Coronary artery (tissue), 2 donors: ENCODE measurements at regions not wholly inside any gene's neighbourhood (a gene's known extent, or its start where the extent isn't known, plus 50 kb on each side); places are given as distances from the start of the nearest gene placed in this dataset.
"Not testable (repeated sequence)": the region's sequence is repeated elsewhere in the genome, so short reads cannot be mapped to it uniquely, and the experiment has no call there.

ENCODE experiments used
- DNase-seq: peaks from one replicate; pipeline ENCODE4 v3.0.0-alpha.2; 2017; ENCODE audit warnings: low spot score
- H3K27ac ChIP-seq, 2 donors: fragments of 200-600 bp; sonication (generic); one replicate each; pipeline ENCODE4 v1.5.1; 2016 to 2019
- H3K4me3 ChIP-seq: fragments of 200-600 bp; sonication (generic); 2 replicates; pipeline ENCODE4 v1.5.1; 2016; ENCODE audit warnings: mild to moderate bottlenecking, moderate library complexity
- CTCF ChIP-seq: fragments of 200-600 bp; sonication (generic); IDR thresholded peaks from one replicate; pipeline ENCODE4 v1.5.1; 2019; ENCODE audit warnings: antibody characterized with exemption

GRCh38 chr3:81339040-81339845 lies 422.2 kb downstream of the GBE1 start:
- no peak for DNase-seq
- H3K4me3 ChIP-seq = no peak overlapping the region
- no peak for TF ChIP-seq CTCF
- no peak overlapping the region for H3K27ac ChIP-seq

DNA sequence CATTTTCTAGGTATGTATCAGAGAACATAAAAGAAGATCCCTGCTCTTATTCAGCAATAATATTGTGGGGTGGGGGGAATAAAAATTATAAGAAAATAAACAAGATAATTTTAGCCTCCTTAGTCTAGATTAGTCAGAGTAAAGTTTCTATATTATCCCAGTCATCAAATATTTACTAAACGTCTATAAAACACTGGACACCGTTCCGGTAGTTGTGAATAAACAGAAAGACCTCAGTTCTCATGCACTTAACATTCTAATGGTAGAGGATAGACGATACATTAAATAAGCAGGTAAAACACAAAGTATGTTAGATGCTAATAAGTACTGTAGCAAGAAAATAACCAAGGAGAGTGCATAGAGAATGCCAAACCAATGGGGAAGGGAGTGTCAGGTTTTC lies 425.0 kb downstream of the GBE1 start:
- DNase-seq = no peak
- no peak overlapping the region for H3K4me3 ChIP-seq
- no peak overlapping the region for H3K27ac ChIP-seq
- no peak for TF ChIP-seq CTCF

- not testable (repeated sequence) for H3K27ac ChIP-seq, DNase-seq, H3K4me3 ChIP-seq
Measured at GRCh38 chr3:81329835-81330234, 431.6 kb downstream of the GBE1 start.

- Histone ChIP-seq H3K4me3 (no peak overlapping the region), H3K27ac (no peak overlapping the region)
- no peak for DNase-seq
- no peak for TF ChIP-seq CTCF
Measured at GRCh38 chr3:81326245-81326644, 435.2 kb downstream of the GBE1 start.

DNA sequence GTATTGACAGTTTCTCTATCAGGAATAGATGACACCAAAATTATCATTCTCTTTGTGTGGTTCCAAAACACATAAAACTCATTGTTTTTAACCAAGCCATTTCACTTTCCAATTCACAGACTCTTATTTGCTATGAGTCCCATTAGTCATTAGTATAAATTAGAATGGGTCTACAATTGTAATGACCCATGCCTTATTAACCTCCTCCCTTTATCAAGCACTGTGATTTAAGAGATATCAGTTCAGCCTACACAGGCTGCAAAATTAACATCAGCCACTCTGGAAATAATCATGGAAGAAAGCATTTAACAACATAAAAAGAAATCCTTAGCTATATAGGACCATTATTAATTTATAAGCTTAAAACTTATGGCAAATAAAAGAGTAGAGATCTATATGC lies 440.6 kb downstream of the GBE1 start:
- no peak for TF ChIP-seq CTCF
- Histone ChIP-seq H3K4me3 (no peak overlapping the region), H3K27ac (no peak overlapping the region)
- DNase-seq = no peak

DNA sequence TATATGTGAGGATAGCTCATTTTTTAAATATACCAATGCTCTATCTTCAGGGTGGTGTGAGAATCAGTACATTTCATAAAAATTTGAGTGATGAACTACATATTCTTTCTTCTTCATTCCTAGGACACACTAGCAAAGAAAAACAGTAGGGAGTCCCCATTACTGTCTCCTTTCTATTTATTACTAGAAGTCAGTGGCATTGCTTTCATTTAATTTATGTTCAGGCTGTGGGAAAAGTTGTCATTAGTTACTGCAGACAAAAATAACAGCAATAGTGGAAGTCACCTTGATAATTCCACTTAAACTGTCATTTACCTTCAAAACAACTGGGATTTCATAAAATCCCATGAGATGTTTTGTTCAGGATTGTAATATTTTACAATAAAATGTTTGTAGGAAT lies 446.4 kb downstream of the GBE1 start:
- Histone ChIP-seq H3K4me3 (no peak overlapping the region), H3K27ac (no peak overlapping the region)
- no peak for DNase-seq
- TF ChIP-seq CTCF = no peak

GRCh38 chr3:81311321-81311720 lies 450.1 kb downstream of the GBE1 start:
- H3K27ac ChIP-seq = no peak overlapping the region
- no peak overlapping the region for H3K4me3 ChIP-seq
- TF ChIP-seq CTCF = no peak
- DNase-seq = no peak
